Activated naive CD8-positive, alpha-beta T cell treated with anti-CD3 and anti-CD28 coated beads, Interleukin-2, amount 50 U/mL, for 16 hours (primary cell): ENCODE measurements at regions not wholly inside any gene's neighbourhood (a gene's known extent, or its start where the extent isn't known, plus 50 kb on each side); places are given as distances from the start of the nearest gene placed in this dataset.
"Not testable (repeated sequence)": the region's sequence is repeated elsewhere in the genome, so short reads cannot be mapped to it uniquely, and the experiment has no call there.

Source experiments
- DNase-seq: peaks from one replicate; pipeline ENCODE4 v3.0.0-alpha.2; 2020; ENCODE audit warnings: low read depth, low spot score

- no peak for DNase-seq
These were observed 474.9 kb upstream of the TMEFF2 start for GRCh38 chr2:192669505-192670091.

- not testable (repeated sequence) for DNase-seq
These were observed 465.8 kb upstream of the TMEFF2 start for GRCh38 chr2:192660555-192660954.

GRCh38 chr2:192657362-192657761, 462.6 kb upstream of the TMEFF2 start:
- DNase-seq = no peak

GRCh38 chr2:192655916-192656315, 461.2 kb upstream of the TMEFF2 start:
- DNase-seq = no peak

- DNase-seq = no peak
These were observed 451.3 kb upstream of the TMEFF2 start for GRCh38 chr2:192645811-192646598.

GRCh38 chr2:192634557-192634956, 439.8 kb upstream of the TMEFF2 start:
- no peak for DNase-seq

- DNase-seq = no peak
These were observed 433.3 kb upstream of the TMEFF2 start for GRCh38 chr2:192628017-192628416.

- no peak for DNase-seq
These were observed 420.4 kb upstream of the TMEFF2 start for GRCh38 chr2:192615105-192615504.

- DNase-seq = no peak
These were observed 409.6 kb upstream of the TMEFF2 start for GRCh38 chr2:192604295-192604694.

GRCh38 chr2:192598649-192599048, 403.9 kb upstream of the TMEFF2 start:
- DNase-seq = not testable (repeated sequence)

GRCh38 chr2:192593561-192593960, 398.8 kb upstream of the TMEFF2 start:
- DNase-seq = no peak

GRCh38 chr2:192591617-192592016, 396.9 kb upstream of the TMEFF2 start:
- no peak for DNase-seq

- no peak for DNase-seq
These were observed 390.7 kb upstream of the TMEFF2 start for GRCh38 chr2:192585418-192585817.

GRCh38 chr2:192584976-192585375, 390.2 kb upstream of the TMEFF2 start:
- DNase-seq = no peak

GRCh38 chr2:192579965-192580700, 385.4 kb upstream of the TMEFF2 start:
- no peak for DNase-seq

GRCh38 chr2:192578780-192579179, 384.0 kb upstream of the TMEFF2 start:
- DNase-seq = no peak

- no peak for DNase-seq
These were observed 383.0 kb upstream of the TMEFF2 start for GRCh38 chr2:192577706-192578105.

- DNase-seq = no peak
These were observed 379.8 kb upstream of the TMEFF2 start for GRCh38 chr2:192574552-192574951.

GRCh38 chr2:192571636-192572035, 376.9 kb upstream of the TMEFF2 start:
- no peak for DNase-seq

GRCh38 chr2:192570788-192571187, 376.1 kb upstream of the TMEFF2 start:
- no peak for DNase-seq

GRCh38 chr2:192566863-192567262, 372.1 kb upstream of the TMEFF2 start:
- no peak for DNase-seq

- no peak for DNase-seq
These were observed 365.6 kb upstream of the TMEFF2 start for GRCh38 chr2:192560326-192560725.

GRCh38 chr2:192559587-192559986, 364.9 kb upstream of the TMEFF2 start:
- DNase-seq = no peak
